WTC11 (cell line): ENCODE measurements at regions not wholly inside any gene's neighbourhood (a gene's known extent, or its start where the extent isn't known, plus 50 kb on each side); places are given as distances from the start of the nearest gene placed in this dataset.

ENCODE experiments used
- ETV6 ChIP-seq: sonication (generic); formaldehyde crosslinking; IDR thresholded peaks from 2 replicates; pipeline ENCODE4 v1.8.1; 2022; ENCODE audit warnings: mild to moderate bottlenecking, missing genetic modification reagents
- TEAD4 ChIP-seq: sonication (generic); formaldehyde crosslinking; IDR thresholded peaks from 2 replicates; pipeline ENCODE4 v1.8.0; 2022; ENCODE audit warnings: mild to moderate bottlenecking, missing genetic modification reagents
- TF ChIP-seq, protein P1 (sequence below): fragments of 200-600 bp; IDR thresholded peaks from 2 replicates; pipeline ENCODE4 v1.8.0; 2022; ENCODE audit warnings: antibody characterized with exemption
- TF ChIP-seq, protein P2 (sequence below): sonication (generic); formaldehyde crosslinking; IDR thresholded peaks from 2 replicates; pipeline ENCODE4 v1.8.0; 2022; ENCODE audit warnings: mild to moderate bottlenecking, missing genetic modification reagents
- TF ChIP-seq, protein P3 (sequence below): sonication (generic); formaldehyde crosslinking; IDR thresholded peaks from 2 replicates; pipeline ENCODE4 v1.8.1; 2022; ENCODE audit warnings: low read depth, mild to moderate bottlenecking, moderate library complexity, missing genetic modification reagents, borderline replicate concordance
- TF ChIP-seq, protein P4 (sequence below): sonication (generic); formaldehyde crosslinking; IDR thresholded peaks from 2 replicates; pipeline ENCODE4 v1.8.1; 2023; ENCODE audit warnings: mild to moderate bottlenecking, missing genetic modification reagents, moderate library complexity

DNA sequence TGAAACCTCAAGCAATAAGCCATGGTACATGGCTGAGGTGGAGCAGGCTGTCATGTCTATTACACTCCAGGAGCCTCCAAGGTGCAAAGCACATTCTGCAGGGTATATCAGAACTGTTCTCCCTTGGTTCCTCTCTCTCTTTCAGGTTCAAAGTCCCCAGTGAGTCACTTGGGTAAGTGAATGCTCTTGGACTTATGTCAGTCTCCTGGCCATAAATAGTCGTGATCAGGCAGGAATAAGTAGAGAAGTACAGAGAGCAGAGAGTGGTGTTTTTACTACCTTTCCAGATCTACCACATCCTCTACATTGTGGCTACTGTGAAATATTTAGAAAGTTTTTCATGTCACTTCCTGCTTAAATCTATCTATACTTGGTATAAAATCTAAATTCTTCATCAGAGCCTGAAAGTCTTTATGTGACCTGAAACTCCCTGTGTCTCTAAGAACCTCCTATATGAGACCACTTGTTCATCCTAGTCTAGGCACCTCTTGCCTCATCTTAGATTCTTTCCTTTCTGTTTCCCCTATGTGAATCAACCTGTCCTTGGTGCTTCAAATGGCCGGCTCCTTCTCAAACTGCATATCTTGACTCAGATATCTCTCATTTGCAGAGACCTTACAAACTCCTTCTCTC lies 1077.6 kb upstream of the MAP3K7 start:
- TF ChIP-seq, protein P1, sequence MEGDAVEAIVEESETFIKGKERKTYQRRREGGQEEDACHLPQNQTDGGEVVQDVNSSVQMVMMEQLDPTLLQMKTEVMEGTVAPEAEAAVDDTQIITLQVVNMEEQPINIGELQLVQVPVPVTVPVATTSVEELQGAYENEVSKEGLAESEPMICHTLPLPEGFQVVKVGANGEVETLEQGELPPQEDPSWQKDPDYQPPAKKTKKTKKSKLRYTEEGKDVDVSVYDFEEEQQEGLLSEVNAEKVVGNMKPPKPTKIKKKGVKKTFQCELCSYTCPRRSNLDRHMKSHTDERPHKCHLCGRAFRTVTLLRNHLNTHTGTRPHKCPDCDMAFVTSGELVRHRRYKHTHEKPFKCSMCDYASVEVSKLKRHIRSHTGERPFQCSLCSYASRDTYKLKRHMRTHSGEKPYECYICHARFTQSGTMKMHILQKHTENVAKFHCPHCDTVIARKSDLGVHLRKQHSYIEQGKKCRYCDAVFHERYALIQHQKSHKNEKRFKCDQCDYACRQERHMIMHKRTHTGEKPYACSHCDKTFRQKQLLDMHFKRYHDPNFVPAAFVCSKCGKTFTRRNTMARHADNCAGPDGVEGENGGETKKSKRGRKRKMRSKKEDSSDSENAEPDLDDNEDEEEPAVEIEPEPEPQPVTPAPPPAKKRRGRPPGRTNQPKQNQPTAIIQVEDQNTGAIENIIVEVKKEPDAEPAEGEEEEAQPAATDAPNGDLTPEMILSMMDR, result no peak
- TF ChIP-seq, protein P2, sequence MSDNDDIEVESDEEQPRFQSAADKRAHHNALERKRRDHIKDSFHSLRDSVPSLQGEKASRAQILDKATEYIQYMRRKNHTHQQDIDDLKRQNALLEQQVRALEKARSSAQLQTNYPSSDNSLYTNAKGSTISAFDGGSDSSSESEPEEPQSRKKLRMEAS (CRISPR knock-in tag), result no peak
- TF ChIP-seq, protein P3, sequence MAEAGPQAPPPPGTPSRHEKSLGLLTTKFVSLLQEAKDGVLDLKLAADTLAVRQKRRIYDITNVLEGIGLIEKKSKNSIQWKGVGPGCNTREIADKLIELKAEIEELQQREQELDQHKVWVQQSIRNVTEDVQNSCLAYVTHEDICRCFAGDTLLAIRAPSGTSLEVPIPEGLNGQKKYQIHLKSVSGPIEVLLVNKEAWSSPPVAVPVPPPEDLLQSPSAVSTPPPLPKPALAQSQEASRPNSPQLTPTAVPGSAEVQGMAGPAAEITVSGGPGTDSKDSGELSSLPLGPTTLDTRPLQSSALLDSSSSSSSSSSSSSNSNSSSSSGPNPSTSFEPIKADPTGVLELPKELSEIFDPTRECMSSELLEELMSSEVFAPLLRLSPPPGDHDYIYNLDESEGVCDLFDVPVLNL (CRISPR knock-in tag), result no peak
- TF ChIP-seq TEAD4, result no peak
- no peak for TF ChIP-seq ETV6 (CRISPR knock-in tag)
- TF ChIP-seq, protein P4, sequence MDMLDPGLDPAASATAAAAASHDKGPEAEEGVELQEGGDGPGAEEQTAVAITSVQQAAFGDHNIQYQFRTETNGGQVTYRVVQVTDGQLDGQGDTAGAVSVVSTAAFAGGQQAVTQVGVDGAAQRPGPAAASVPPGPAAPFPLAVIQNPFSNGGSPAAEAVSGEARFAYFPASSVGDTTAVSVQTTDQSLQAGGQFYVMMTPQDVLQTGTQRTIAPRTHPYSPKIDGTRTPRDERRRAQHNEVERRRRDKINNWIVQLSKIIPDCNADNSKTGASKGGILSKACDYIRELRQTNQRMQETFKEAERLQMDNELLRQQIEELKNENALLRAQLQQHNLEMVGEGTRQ (CRISPR knock-in tag), result no peak
